ENCODE measurements at regions not wholly inside any gene's neighbourhood (a gene's known extent, or its start where the extent isn't known, plus 50 kb on each side); places are given as distances from the start of the nearest gene placed in this dataset.
A peak's percentile ranks its signal among the peaks of the same experiment; 100 is the strongest.
"Not testable (repeated sequence)": the region's sequence is repeated elsewhere in the genome, so short reads cannot be mapped to it uniquely, and the experiment has no call there.

GRCh38 chr1:199914546-199914945 lies 113.0 kb upstream of the NR5A2 start:
- DNase-seq (ENCODE audit: low read depth), result no peak

GRCh38 chr1:199918196-199918769 lies 109.2 kb upstream of the NR5A2 start:
- DNase-seq (ENCODE audit: low read depth), result no peak

GRCh38 chr1:199920635-199921034 lies 106.9 kb upstream of the NR5A2 start:
- no peak for DNase-seq (ENCODE audit: low read depth)

GRCh38 chr1:199929556-199929955 lies 98.0 kb upstream of the NR5A2 start:
- no peak for DNase-seq (ENCODE audit: low read depth)

- DNase-seq (ENCODE audit: low read depth), result not testable (repeated sequence)
Measured at GRCh38 chr1:199930067-199930466, 97.4 kb upstream of the NR5A2 start.

GRCh38 chr1:199931666-199932377 lies 95.7 kb upstream of the NR5A2 start:
- peak; percentile 76 for DNase-seq (ENCODE audit: low read depth)

GRCh38 chr1:199932462-199932861 lies 95.0 kb upstream of the NR5A2 start:
- DNase-seq (ENCODE audit: low read depth), result no peak

- DNase-seq (ENCODE audit: low read depth), result no peak
Measured at GRCh38 chr1:199936441-199936840, 91.1 kb upstream of the NR5A2 start.

GRCh38 chr1:199937161-199937560 lies 90.3 kb upstream of the NR5A2 start:
- DNase-seq (ENCODE audit: low read depth), result no peak

GRCh38 chr1:199937661-199938060 lies 89.8 kb upstream of the NR5A2 start:
- no peak for DNase-seq (ENCODE audit: low read depth)

- no peak for DNase-seq (ENCODE audit: low read depth)
Measured at GRCh38 chr1:199944986-199945385, 82.5 kb upstream of the NR5A2 start.

GRCh38 chr1:199945591-199945990 lies 81.9 kb upstream of the NR5A2 start:
- no peak for DNase-seq (ENCODE audit: low read depth)

GRCh38 chr1:199946305-199947155 lies 81.0 kb upstream of the NR5A2 start:
- DNase-seq (ENCODE audit: low read depth), result no peak

- no peak for DNase-seq (ENCODE audit: low read depth)
Measured at GRCh38 chr1:199948587-199949280, 78.8 kb upstream of the NR5A2 start.

GRCh38 chr1:199951005-199951404 lies 76.5 kb upstream of the NR5A2 start:
- DNase-seq (ENCODE audit: low read depth), result peak; percentile 45

- DNase-seq (ENCODE audit: low read depth), result no peak
Measured at GRCh38 chr1:199953651-199954050, 73.9 kb upstream of the NR5A2 start.

- no peak for DNase-seq (ENCODE audit: low read depth)
Measured at GRCh38 chr1:199954699-199955098, 72.8 kb upstream of the NR5A2 start.

- DNase-seq (ENCODE audit: low read depth), result no peak
Measured at GRCh38 chr1:199955235-199955634, 72.3 kb upstream of the NR5A2 start.

- DNase-seq (ENCODE audit: low read depth), result no peak
Measured at GRCh38 chr1:199956005-199956404, 71.5 kb upstream of the NR5A2 start.

- DNase-seq (ENCODE audit: low read depth), result no peak
Measured at GRCh38 chr1:199959033-199959774, 68.3 kb upstream of the NR5A2 start.

GRCh38 chr1:199959775-199960110 lies 67.8 kb upstream of the NR5A2 start:
- DNase-seq (ENCODE audit: low read depth), result no peak

- DNase-seq (ENCODE audit: low read depth), result no peak
Measured at GRCh38 chr1:199970125-199970524, 57.4 kb upstream of the NR5A2 start.
